Cardiac muscle cell (in vitro differentiated cells and primary cell): ENCODE measurements at regions not wholly inside any gene's neighbourhood (a gene's known extent, or its start where the extent isn't known, plus 50 kb on each side); places are given as distances from the start of the nearest gene placed in this dataset.

Source experiments
- DNase-seq, 2 donors: peaks; one replicate each; pipeline versions ENCODE4 v3.0.0 to v3.0.0-alpha.2; 2010 to 2017; ENCODE audit warnings: low read depth in 1 of 2, low spot score in 1 of 2
- H3K27ac ChIP-seq: fragments of 200-600 bp; sonication (generic); 2 replicates; pipeline ENCODE4 v1.5.1; 2016
- H3K27me3 ChIP-seq: fragments of 200-600 bp; sonication (generic); 2 replicates; pipeline ENCODE4 v1.6.0; 2016; ENCODE audit warnings: control low read depth
- H3K36me3 ChIP-seq: fragments of 200-600 bp; sonication (generic); 2 replicates; pipeline ENCODE4 v1.5.1; 2016; ENCODE audit warnings: control low read depth
- H3K4me1 ChIP-seq: fragments of 200-600 bp; sonication (generic); 2 replicates; pipeline ENCODE4 v1.8.1; 2017; ENCODE audit warnings: low read depth, mild to moderate bottlenecking, mixed run types
- H3K4me3 ChIP-seq: fragments of 200-600 bp; sonication (generic); 2 replicates; pipeline ENCODE4 v1.5.1; 2016; ENCODE audit warnings: mild to moderate bottlenecking
- H3K9me3 ChIP-seq: fragments of 200-600 bp; sonication (generic); 2 replicates; pipeline ENCODE4 v1.5.1; 2017; ENCODE audit warnings: low read depth, mild to moderate bottlenecking, control low read depth
- TF ChIP-seq, protein P1 (sequence below): IDR thresholded peaks from 2 replicates; pipeline ENCODE4 v1.5.1; 2012; ENCODE audit warnings: low read depth, mild to moderate bottlenecking, low read length

- H3K36me3 ChIP-seq, result no peaks in the 10 kb centered on the region
- DNase-seq, result no peak
- no peak overlapping the region for H3K27ac ChIP-seq
- H3K27me3 ChIP-seq, result no peaks in the 10 kb centered on the region
- no peak overlapping the region for H3K4me3 ChIP-seq
- H3K9me3 ChIP-seq, result no peaks in the 10 kb centered on the region
- H3K4me1 ChIP-seq, result no peaks in the 10 kb centered on the region
- TF ChIP-seq, protein P1, sequence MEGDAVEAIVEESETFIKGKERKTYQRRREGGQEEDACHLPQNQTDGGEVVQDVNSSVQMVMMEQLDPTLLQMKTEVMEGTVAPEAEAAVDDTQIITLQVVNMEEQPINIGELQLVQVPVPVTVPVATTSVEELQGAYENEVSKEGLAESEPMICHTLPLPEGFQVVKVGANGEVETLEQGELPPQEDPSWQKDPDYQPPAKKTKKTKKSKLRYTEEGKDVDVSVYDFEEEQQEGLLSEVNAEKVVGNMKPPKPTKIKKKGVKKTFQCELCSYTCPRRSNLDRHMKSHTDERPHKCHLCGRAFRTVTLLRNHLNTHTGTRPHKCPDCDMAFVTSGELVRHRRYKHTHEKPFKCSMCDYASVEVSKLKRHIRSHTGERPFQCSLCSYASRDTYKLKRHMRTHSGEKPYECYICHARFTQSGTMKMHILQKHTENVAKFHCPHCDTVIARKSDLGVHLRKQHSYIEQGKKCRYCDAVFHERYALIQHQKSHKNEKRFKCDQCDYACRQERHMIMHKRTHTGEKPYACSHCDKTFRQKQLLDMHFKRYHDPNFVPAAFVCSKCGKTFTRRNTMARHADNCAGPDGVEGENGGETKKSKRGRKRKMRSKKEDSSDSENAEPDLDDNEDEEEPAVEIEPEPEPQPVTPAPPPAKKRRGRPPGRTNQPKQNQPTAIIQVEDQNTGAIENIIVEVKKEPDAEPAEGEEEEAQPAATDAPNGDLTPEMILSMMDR, result no peak
These were observed 74.2 kb upstream of the TMEM168 start for GRCh38 chr7:112864380-112864779.

- H3K4me3 ChIP-seq, result no peak overlapping the region
- H3K4me1 ChIP-seq, result peaks cover 21% of the 10 kb centered on the region
- H3K27me3 ChIP-seq, result no peaks in the 10 kb centered on the region
- TF ChIP-seq, protein P1, result no peak
- no peaks in the 10 kb centered on the region for H3K36me3 ChIP-seq
- no peak for DNase-seq
- no peak overlapping the region for H3K27ac ChIP-seq
- no peaks in the 10 kb centered on the region for H3K9me3 ChIP-seq
These were observed 68.6 kb upstream of the TMEM168 start for GRCh38 chr7:112858838-112859237.

- no peaks in the 10 kb centered on the region for H3K27me3 ChIP-seq
- H3K27ac ChIP-seq, result peak overlapping the region; percentile 59
- H3K4me3 ChIP-seq, result no peak overlapping the region
- peak in 1 of 2 donors; percentile 46 for DNase-seq
- TF ChIP-seq, protein P1, result no peak
- peaks cover 33% of the 10 kb centered on the region for H3K4me1 ChIP-seq
- no peaks in the 10 kb centered on the region for H3K9me3 ChIP-seq
- no peaks in the 10 kb centered on the region for H3K36me3 ChIP-seq
These were observed 65.0 kb upstream of the TMEM168 start for GRCh38 chr7:112855227-112855626.

- Histone ChIP-seq H3K27me3 (no peaks in the 10 kb centered on the region), H3K4me3 (no peak overlapping the region), H3K36me3 (no peaks in the 10 kb centered on the region), H3K4me1 (peaks cover 33% of the 10 kb centered on the region), H3K9me3 (no peaks in the 10 kb centered on the region), H3K27ac (no peak overlapping the region)
- TF ChIP-seq, protein P1, result no peak
- no peak for DNase-seq
These were observed 64.0 kb upstream of the TMEM168 start for GRCh38 chr7:112854169-112854568.

DNA sequence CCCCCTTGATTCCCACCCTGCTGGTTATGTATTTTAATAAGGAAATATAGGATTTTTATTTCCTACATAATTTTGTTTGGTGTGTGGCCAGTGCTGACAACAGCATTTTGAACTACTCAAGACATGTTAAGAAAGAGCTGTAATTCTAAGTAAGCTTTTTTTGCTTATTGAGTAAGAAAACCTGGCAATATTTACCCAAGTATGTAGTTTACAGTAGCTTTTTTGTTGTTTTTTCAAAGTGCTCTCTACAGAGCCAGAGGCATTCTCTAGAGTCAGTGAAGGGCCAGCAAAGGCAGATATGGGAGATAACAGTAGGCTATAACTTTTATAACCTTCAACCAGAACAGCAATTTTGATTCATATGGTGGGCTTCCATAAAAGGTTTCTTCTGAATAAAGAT, 63.2 kb upstream of the TMEM168 start:
- H3K4me3 ChIP-seq, result no peak overlapping the region
- no peaks in the 10 kb centered on the region for H3K9me3 ChIP-seq
- peak in 1 of 2 donors; percentile 5 for DNase-seq
- H3K27ac ChIP-seq, result no peak overlapping the region
- TF ChIP-seq, protein P1, result no peak
- no peaks in the 10 kb centered on the region for H3K36me3 ChIP-seq
- no peaks in the 10 kb centered on the region for H3K27me3 ChIP-seq
- peaks cover 33% of the 10 kb centered on the region for H3K4me1 ChIP-seq

- Histone ChIP-seq H3K4me1 (peaks cover 6% of the 10 kb centered on the region), H3K27me3 (no peaks in the 10 kb centered on the region), H3K4me3 (no peak overlapping the region), H3K27ac (no peak overlapping the region), H3K36me3 (peaks cover 4% of the 10 kb centered on the region), H3K9me3 (no peaks in the 10 kb centered on the region)
- no peak for DNase-seq
- TF ChIP-seq, protein P1, result no peak
These were observed 53.0 kb upstream of the TMEM168 start for GRCh38 chr7:112843151-112843550.
